ENCODE measurements at regions not wholly inside any gene's neighbourhood (a gene's known extent, or its start where the extent isn't known, plus 50 kb on each side); places are given as distances from the start of the nearest gene placed in this dataset.

- TF ChIP-seq ZNF462 (CRISPR knock-in tag; IDR thresholded peaks at IDR 0.05), result no peak
- no peak for TF ChIP-seq CTCF (conservative IDR thresholded peaks at IDR 0.05; ENCODE audit: low read depth in 2 of 2)
- no peak for TF ChIP-seq EZH2phosphoT487 (IDR thresholded peaks at IDR 0.05; ENCODE audit: unreplicated experiment)
- TF ChIP-seq ZNF114 (CRISPR knock-in tag; IDR thresholded peaks at IDR 0.05), result no peak
- TF ChIP-seq REST (IDR thresholded peaks at IDR 0.05; ENCODE audit: unreplicated experiment), result no peak
Observed at GRCh38 chr21:29466532-29466931, 167.8 kb downstream of the BACH1 start (continued).
